H9 (cell line): ENCODE measurements at regions not wholly inside any gene's neighbourhood (a gene's known extent, or its start where the extent isn't known, plus 50 kb on each side); places are given as distances from the start of the nearest gene placed in this dataset.

Source experiments
- DNase-seq: peaks from one replicate; pipeline ENCODE4 v3.0.0-alpha.2; 2017
- H2AFZ ChIP-seq: one replicate; pipeline ENCODE4 v1.6.1; 2013; ENCODE audit warnings: mild to moderate bottlenecking, low read length, control low read depth, moderate library complexity
- H2AK5ac ChIP-seq: 2 replicates; pipeline ENCODE4 v1.6.1; 2013; ENCODE audit warnings: low read length, control low read depth, mixed read lengths; ENCODE audit not compliant: insufficient read length
- H2BK120ac ChIP-seq: one replicate; pipeline ENCODE4 v1.6.1; 2013; ENCODE audit warnings: low read depth, mild to moderate bottlenecking, low read length, control low read depth, inconsistent platforms; ENCODE audit not compliant: poor library complexity, severe bottlenecking
- H2BK12ac ChIP-seq: 2 replicates; pipeline ENCODE4 v1.6.1; 2013; ENCODE audit warnings: low read length, control low read depth, mixed read lengths, low read depth; ENCODE audit not compliant: insufficient read length
- H2BK15ac ChIP-seq: 2 replicates; pipeline ENCODE4 v1.6.1; 2013; ENCODE audit warnings: low read depth, low read length, control low read depth
- H2BK20ac ChIP-seq: one replicate; pipeline ENCODE4 v1.6.1; 2013; ENCODE audit warnings: low read depth, mild to moderate bottlenecking, low read length, control low read depth, inconsistent platforms; ENCODE audit not compliant: poor library complexity, severe bottlenecking
- H2BK5ac ChIP-seq: 2 replicates; pipeline ENCODE4 v1.6.1; 2013; ENCODE audit warnings: low read length, control low read depth, mixed read lengths; ENCODE audit not compliant: insufficient read length
- H3K14ac ChIP-seq: 2 replicates; pipeline ENCODE4 v1.6.1; 2013; ENCODE audit warnings: low read length, control low read depth; ENCODE audit not compliant: insufficient read depth
- H3K18ac ChIP-seq: 2 replicates; pipeline ENCODE4 v1.6.1; 2013; ENCODE audit warnings: low read depth, mild to moderate bottlenecking, mixed read lengths, low read length, control low read depth; ENCODE audit not compliant: insufficient read length
- H3K23ac ChIP-seq: 2 replicates; pipeline ENCODE4 v1.6.1; 2013; ENCODE audit warnings: low read length, control low read depth, mixed read lengths, low read depth; ENCODE audit not compliant: insufficient read length
- H3K23me2 ChIP-seq: 2 replicates; pipeline ENCODE4 v1.6.1; 2013; ENCODE audit warnings: low read depth, mild to moderate bottlenecking, mixed read lengths, low read length, control low read depth; ENCODE audit not compliant: insufficient read length, poor library complexity, severe bottlenecking
- H3K27ac ChIP-seq: 2 replicates; pipeline ENCODE4 v1.5.1; 2013; ENCODE audit warnings: low read length, control low read depth, mixed read lengths, low read depth; ENCODE audit not compliant: insufficient read length
- H3K27me3 ChIP-seq: 2 replicates; pipeline ENCODE4 v1.6.1; 2013; ENCODE audit warnings: low read length, control low read depth, inconsistent platforms; ENCODE audit not compliant: insufficient read depth
- H3K4ac ChIP-seq: 2 replicates; pipeline ENCODE4 v1.6.1; 2013; ENCODE audit warnings: low read depth, mild to moderate bottlenecking, control low read depth, inconsistent platforms, low read length, moderate library complexity
- H3K4me1 ChIP-seq: 2 replicates; pipeline ENCODE4 v1.6.1; 2013; ENCODE audit warnings: low read length, control low read depth, inconsistent platforms; ENCODE audit not compliant: insufficient read depth
- H3K4me2 ChIP-seq: 2 replicates; pipeline ENCODE4 v1.6.1; 2013; ENCODE audit warnings: low read length, control low read depth, mixed read lengths; ENCODE audit not compliant: insufficient read length, insufficient read depth
- H3K56ac ChIP-seq: 2 replicates; pipeline ENCODE4 v1.6.1; 2013; ENCODE audit warnings: low read depth, mild to moderate bottlenecking, mixed read lengths, low read length, control low read depth; ENCODE audit not compliant: insufficient read length
- H3K79me1 ChIP-seq: 2 replicates; pipeline ENCODE4 v1.6.1; 2013; ENCODE audit warnings: low read depth, mild to moderate bottlenecking, moderate library complexity, low read length, control low read depth, inconsistent platforms; ENCODE audit not compliant: insufficient read depth, poor library complexity, severe bottlenecking
- H3K79me2 ChIP-seq: 2 replicates; pipeline ENCODE4 v1.6.1; 2013; ENCODE audit warnings: low read length, control low read depth, inconsistent platforms; ENCODE audit not compliant: insufficient read depth
- H3K9ac ChIP-seq: 2 replicates; pipeline ENCODE4 v1.6.1; 2013; ENCODE audit warnings: low read length, control low read depth, mixed read lengths; ENCODE audit not compliant: insufficient read length; ENCODE audit errors: extremely low read depth
- H3K9me3 ChIP-seq: one replicate; pipeline ENCODE4 v1.6.1; 2013; ENCODE audit warnings: low read depth, low read length, inconsistent platforms; ENCODE audit not compliant: control insufficient read depth
- H3T11ph ChIP-seq: one replicate; pipeline ENCODE4 v1.6.1; 2013; ENCODE audit warnings: mild to moderate bottlenecking, low read length, control low read depth, inconsistent platforms
- H4K20me1 ChIP-seq: one replicate; pipeline ENCODE4 v1.6.1; 2013; ENCODE audit not compliant: control insufficient read depth, insufficient read length, insufficient read depth
- H4K5ac ChIP-seq: 2 replicates; pipeline ENCODE4 v1.6.1; 2013; ENCODE audit warnings: low read depth, mild to moderate bottlenecking, mixed read lengths, low read length, control low read depth; ENCODE audit not compliant: insufficient read length
- H4K8ac ChIP-seq: replicated peaks from 2 replicates; pipeline ENCODE4 v1.6.1; 2013; ENCODE audit warnings: low read length, control low read depth, mixed read lengths, low read depth; ENCODE audit not compliant: insufficient read length
- H4K91ac ChIP-seq: 2 replicates; pipeline ENCODE4 v1.6.1; 2013; ENCODE audit warnings: low read depth, mild to moderate bottlenecking, moderate library complexity, mixed read lengths, low read length, control low read depth; ENCODE audit not compliant: insufficient read length
- H3K27ac Mint-ChIP-seq, 3 experiments: 2 replicates in 2 of 3; 3 replicates in 1 of 3; pipeline ENCODE4 v1.8.0; 2020 to 2021; ENCODE audit warnings: mixed read lengths in 3 of 3, mild to moderate bottlenecking in 1 of 3, moderate library complexity in 1 of 3
- H3K27me3 Mint-ChIP-seq: 2 replicates; pipeline ENCODE4 v1.8.0; 2021; ENCODE audit warnings: low read depth, mild to moderate bottlenecking, moderate library complexity, mixed read lengths
- H3K36me3 Mint-ChIP-seq, 3 experiments: 2 replicates in 2 of 3; 3 replicates in 1 of 3; pipeline ENCODE4 v1.8.0; 2020 to 2021; ENCODE audit warnings: low read depth in 3 of 3, mixed read lengths in 3 of 3; ENCODE audit not compliant: insufficient read depth in 1 of 3
- H3K4me1 Mint-ChIP-seq, 2 experiments: 2 replicates each; pipeline ENCODE4 v1.8.0; 2020; ENCODE audit warnings: mixed read lengths in 2 of 2
- H3K4me3 Mint-ChIP-seq, 2 experiments: 2 replicates in 1 of 2; 3 replicates in 1 of 2; pipeline ENCODE4 v1.8.0; 2020 to 2021; ENCODE audit warnings: mild to moderate bottlenecking in 2 of 2, mixed read lengths in 2 of 2, moderate library complexity in 1 of 2
- H3K9me3 Mint-ChIP-seq, 2 experiments: 2 replicates in 1 of 2; 3 replicates in 1 of 2; pipeline ENCODE4 v1.8.0; 2020; ENCODE audit warnings: mild to moderate bottlenecking in 2 of 2, mixed read lengths in 2 of 2, moderate library complexity in 1 of 2
- WGBS: extraction: QIAGEN DNeasy Blood & Tissue Kit; methylation state at CpG from one replicate; pipeline ENCODE4 v1.1.7; 2013; ENCODE audit warnings: missing lambda C conversion rate, low lambda C conversion rate, mixed read lengths; ENCODE audit not compliant: insufficient read length; ENCODE audit errors: extremely low coverage; 5-methylcytosine and 5-hydroxymethylcytosine counted together
- TF ChIP-seq, protein P1 (sequence below): fragments of 200-600 bp; sonication (generic); conservative IDR thresholded peaks from 3 replicates; pipeline ENCODE4 v1.8.0; 2021; ENCODE audit warnings: antibody characterized with exemption, mild to moderate bottlenecking

DNA sequence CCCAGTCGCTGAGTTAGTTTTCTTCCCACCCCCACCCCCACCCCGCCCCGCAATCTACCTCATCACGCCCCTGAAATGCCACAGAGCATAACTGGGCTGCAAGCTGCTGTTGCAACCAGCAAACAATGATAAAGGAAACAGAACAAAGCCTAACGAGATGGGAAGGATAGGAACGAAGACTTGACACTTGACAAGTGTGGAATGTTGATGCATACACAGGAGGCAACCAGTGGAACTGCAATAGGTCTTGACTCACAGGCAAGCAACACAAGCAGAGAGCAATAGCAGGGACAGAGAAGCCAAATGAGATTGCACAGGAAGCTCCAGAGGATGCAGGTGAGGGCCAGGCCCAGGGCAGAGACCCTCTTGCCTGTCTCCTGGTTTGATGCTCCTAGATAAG is 225.9 kb downstream of the IGSF11 start:
- H3K27ac ChIP-seq: no peak overlapping the region
- H3K23me2 ChIP-seq: no peaks in the 10 kb centered on the region
- no peak overlapping the region for H4K5ac ChIP-seq
- no peak overlapping the region for H2BK12ac ChIP-seq
- no peak for DNase-seq
- Mint-ChIP-seq H3K36me3 (peaks cover 0 to 8% (median 0%) of the 10 kb centered on the region in 3 experiments; a peak in 3 of 7 replicates), H3K4me1 (peaks cover 6 to 14% of the 10 kb centered on the region in 2 experiments; a peak in 3 of 4 replicates), H3K4me3 (no peak overlapping the region), H3K9me3 (peaks cover 3 to 9% of the 10 kb centered on the region in 2 experiments; a peak in 3 of 5 replicates), H3K27ac (no peak overlapping the region), H3K27me3 (no peaks in the 10 kb centered on the region)
- H3K23ac ChIP-seq: no peak overlapping the region
- TF ChIP-seq, protein P1, sequence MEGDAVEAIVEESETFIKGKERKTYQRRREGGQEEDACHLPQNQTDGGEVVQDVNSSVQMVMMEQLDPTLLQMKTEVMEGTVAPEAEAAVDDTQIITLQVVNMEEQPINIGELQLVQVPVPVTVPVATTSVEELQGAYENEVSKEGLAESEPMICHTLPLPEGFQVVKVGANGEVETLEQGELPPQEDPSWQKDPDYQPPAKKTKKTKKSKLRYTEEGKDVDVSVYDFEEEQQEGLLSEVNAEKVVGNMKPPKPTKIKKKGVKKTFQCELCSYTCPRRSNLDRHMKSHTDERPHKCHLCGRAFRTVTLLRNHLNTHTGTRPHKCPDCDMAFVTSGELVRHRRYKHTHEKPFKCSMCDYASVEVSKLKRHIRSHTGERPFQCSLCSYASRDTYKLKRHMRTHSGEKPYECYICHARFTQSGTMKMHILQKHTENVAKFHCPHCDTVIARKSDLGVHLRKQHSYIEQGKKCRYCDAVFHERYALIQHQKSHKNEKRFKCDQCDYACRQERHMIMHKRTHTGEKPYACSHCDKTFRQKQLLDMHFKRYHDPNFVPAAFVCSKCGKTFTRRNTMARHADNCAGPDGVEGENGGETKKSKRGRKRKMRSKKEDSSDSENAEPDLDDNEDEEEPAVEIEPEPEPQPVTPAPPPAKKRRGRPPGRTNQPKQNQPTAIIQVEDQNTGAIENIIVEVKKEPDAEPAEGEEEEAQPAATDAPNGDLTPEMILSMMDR: no peak
- H2AFZ ChIP-seq: no peak overlapping the region
- H3K14ac ChIP-seq: no peak overlapping the region
- no peak overlapping the region for H4K91ac ChIP-seq
- H3K79me2 ChIP-seq: no peaks in the 10 kb centered on the region
- H3K4me2 ChIP-seq: no peak overlapping the region
- no peak overlapping the region for H3K18ac ChIP-seq
- no peak overlapping the region for H2BK120ac ChIP-seq
- H4K8ac ChIP-seq: no peak overlapping the region
- no peak overlapping the region for H3K56ac ChIP-seq
- no peaks in the 10 kb centered on the region for H3K27me3 ChIP-seq
- H3K79me1 ChIP-seq: no peaks in the 10 kb centered on the region
- no peaks in the 10 kb centered on the region for H4K20me1 ChIP-seq
- no peaks in the 10 kb centered on the region for H3K9me3 ChIP-seq
- no peak overlapping the region for H2AK5ac ChIP-seq
- H3K4me1 ChIP-seq: no peaks in the 10 kb centered on the region
- H3K9ac ChIP-seq: no peak overlapping the region
- H3K4ac ChIP-seq: no peak overlapping the region
- H3T11ph ChIP-seq: no peak overlapping the region
- no peak overlapping the region for H2BK5ac ChIP-seq
- H2BK20ac ChIP-seq: no peak overlapping the region
- H2BK15ac ChIP-seq: no peak overlapping the region
- no CpG with 5 or more reads among the region's 6 CpGs for WGBS
